ENCODE measurements at regions not wholly inside any gene's neighbourhood (a gene's known extent, or its start where the extent isn't known, plus 50 kb on each side); places are given as distances from the start of the nearest gene placed in this dataset.

GRCh38 chr2:3958465-3958864, 255.1 kb downstream of the DCDC2C start:
- Histone ChIP-seq H3K36me3 (ENCODE audit: control insufficient read depth in 2 of 2, insufficient read depth in 2 of 2, low read length in 1 of 2) (no peaks in the 10 kb centered on the region), H3K4me1 (ENCODE audit: control insufficient read depth, insufficient read depth, low read length) (no peaks in the 10 kb centered on the region), H3K79me2 (ENCODE audit: control insufficient read depth, insufficient read depth, low read length) (no peaks in the 10 kb centered on the region), H3K27ac (ENCODE audit: control insufficient read depth, insufficient read depth) (no peak overlapping the region), H3K9ac (ENCODE audit: control insufficient read depth, insufficient read depth, low read length) (no peak overlapping the region), H3K9me3 (replicated peaks; ENCODE audit: control insufficient read depth, insufficient read depth, low read length) (no peaks in the 10 kb centered on the region), H2AFZ (ENCODE audit: control insufficient read depth, low read depth, low read length) (no peak overlapping the region), H3K4me2 (ENCODE audit: control insufficient read depth, insufficient read depth) (no peak overlapping the region), H3K4me3 (no peak overlapping the region), H3K27me3 (replicated peaks in 1 of 2; ENCODE audit: control insufficient read depth in 2 of 2, insufficient read depth in 2 of 2, low read length in 1 of 2) (no peaks in the 10 kb centered on the region), H4K20me1 (ENCODE audit: control insufficient read depth, insufficient read depth) (no peaks in the 10 kb centered on the region)
- in situ Hi-C loops (cut with MboI) = loop anchor here (25.0 kb wide), 1 partner anchor 1404 kb away; no protein-coding TSS in a partner anchor
- ChIA-PET CTCF (interaction anchor here (0.8 to 2.3 kb wide), 4 partner anchors 9 to 1406 kb away, joined by 3 to 14 read pairs (median 8); no protein-coding TSS in a partner anchor), RAD21 (ENCODE audit: unreplicated experiment) (interaction anchor here (1.3 kb wide), 1 partner anchor 395 kb away, joined by 3 read pairs; no protein-coding TSS in a partner anchor), SMC1A (ENCODE audit: uncharacterized antibody, unreplicated experiment) (no interaction called here), POLR2A (no interaction called here)
- WGBS (ENCODE audit: insufficient coverage, insufficient replicate concordance, low lambda C conversion rate, missing lambda C conversion rate) = 39% methylated on average over 9 of the region's 9 CpGs
- DNase-seq (ENCODE audit: low read depth, low spot score) (no peak), ATAC-seq (no peak), FAIRE-seq (no peak)
- no peak for TF ChIP-seq EP300 (IDR thresholded peaks at IDR 0.05; ENCODE audit: borderline replicate concordance in 1 of 2, control insufficient read depth in 1 of 2, low read depth in 2 of 2, low read length in 2 of 2)
- intact Hi-C loops (cut with micrococcal nuclease; ENCODE audit: unreplicated experiment) = loop anchor here (5.0 kb wide), 3 partner anchors 754 to 1959 kb away; no protein-coding TSS in a partner anchor
- no TSS peak for BruUV-seq (replicated peaks)

DNA sequence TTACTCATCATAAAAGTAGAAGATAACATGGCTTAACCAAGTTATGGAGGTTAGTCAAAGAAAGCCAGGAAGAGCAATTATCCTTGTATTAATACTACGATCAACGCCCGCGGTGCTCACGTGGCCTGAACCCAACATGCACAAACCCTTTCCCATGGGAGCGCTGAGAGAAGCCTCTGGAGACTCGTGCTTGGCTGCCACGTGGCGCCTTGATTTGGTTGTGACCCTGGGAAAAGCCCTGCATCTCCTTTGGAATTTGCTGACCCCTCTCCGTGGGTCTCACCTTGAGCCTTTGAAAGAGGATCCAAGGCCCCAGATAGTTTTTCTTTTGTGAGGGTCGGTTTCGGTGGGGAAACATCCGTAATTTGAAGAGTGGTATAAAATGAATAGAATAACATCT, 255.6 kb downstream of the DCDC2C start:
- ChIA-PET SMC1A (ENCODE audit: uncharacterized antibody, unreplicated experiment) (interaction anchor here (0.7 kb wide), 1 partner anchor 1320 kb away, joined by 3 read pairs; no protein-coding TSS in a partner anchor), RAD21 (ENCODE audit: unreplicated experiment) (interaction anchor here (0.7 to 1.7 kb wide), 6 partner anchors 32 to 1956 kb away, joined by 3 to 4 read pairs (median 3); no protein-coding TSS in a partner anchor), CTCF (interaction anchor here (0.5 to 2.4 kb wide), 16 partner anchors 9 to 1958 kb away, joined by 3 to 14 read pairs (median 3); no protein-coding TSS in a partner anchor), POLR2A (no interaction called here)
- TF ChIP-seq EED (IDR thresholded peaks at IDR 0.05; ENCODE audit: low read depth) (no peak), TCF7 (IDR thresholded peaks at IDR 0.05; ENCODE audit: borderline replicate concordance) (no peak), STAT1 (conservative IDR thresholded peaks at IDR 0.05) (no peak), NKRF (conservative IDR thresholded peaks at IDR 0.05) (no peak)
- TF ChIP-seq, protein P1, sequence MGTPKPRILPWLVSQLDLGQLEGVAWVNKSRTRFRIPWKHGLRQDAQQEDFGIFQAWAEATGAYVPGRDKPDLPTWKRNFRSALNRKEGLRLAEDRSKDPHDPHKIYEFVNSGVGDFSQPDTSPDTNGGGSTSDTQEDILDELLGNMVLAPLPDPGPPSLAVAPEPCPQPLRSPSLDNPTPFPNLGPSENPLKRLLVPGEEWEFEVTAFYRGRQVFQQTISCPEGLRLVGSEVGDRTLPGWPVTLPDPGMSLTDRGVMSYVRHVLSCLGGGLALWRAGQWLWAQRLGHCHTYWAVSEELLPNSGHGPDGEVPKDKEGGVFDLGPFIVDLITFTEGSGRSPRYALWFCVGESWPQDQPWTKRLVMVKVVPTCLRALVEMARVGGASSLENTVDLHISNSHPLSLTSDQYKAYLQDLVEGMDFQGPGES (IDR thresholded peaks at IDR 0.05) = no peak
- Histone ChIP-seq H4K20me1 (ENCODE audit: control insufficient read depth, insufficient read depth) (no peaks in the 10 kb centered on the region), H3K79me2 (ENCODE audit: control insufficient read depth, insufficient read depth, low read length) (no peaks in the 10 kb centered on the region), H3K36me3 (ENCODE audit: control insufficient read depth in 2 of 2, insufficient read depth in 2 of 2, low read length in 1 of 2) (no peaks in the 10 kb centered on the region), H3K9ac (ENCODE audit: control insufficient read depth, insufficient read depth, low read length) (no peak overlapping the region), H2AFZ (ENCODE audit: control insufficient read depth, low read depth, low read length) (no peak overlapping the region), H3K4me1 (ENCODE audit: control insufficient read depth, insufficient read depth, low read length) (no peaks in the 10 kb centered on the region), H3K4me2 (ENCODE audit: control insufficient read depth, insufficient read depth) (no peak overlapping the region), H3K4me3 (no peak overlapping the region), H3K9me3 (replicated peaks; ENCODE audit: control insufficient read depth, insufficient read depth, low read length) (no peaks in the 10 kb centered on the region), H3K27me3 (replicated peaks in 1 of 2; ENCODE audit: control insufficient read depth in 2 of 2, insufficient read depth in 2 of 2, low read length in 1 of 2) (no peaks in the 10 kb centered on the region), H3K27ac (ENCODE audit: control insufficient read depth, insufficient read depth) (no peak overlapping the region)
- intact Hi-C loops (cut with micrococcal nuclease; ENCODE audit: unreplicated experiment) = loop anchor here (1.0 to 5.0 kb wide), 5 partner anchors 95 to 1958 kb away; no protein-coding TSS in a partner anchor
- DNase-seq (ENCODE audit: low read depth, low spot score) (no peak), FAIRE-seq (no peak), ATAC-seq (no peak)
- WGBS (ENCODE audit: insufficient coverage, insufficient replicate concordance, low lambda C conversion rate, missing lambda C conversion rate) = 43% methylated on average over 13 of the region's 13 CpGs
- in situ Hi-C loops (cut with MboI) = loop anchor here (25.0 kb wide), 1 partner anchor 1403 kb away; no protein-coding TSS in a partner anchor
- BruUV-seq (replicated peaks) = no TSS peak

Data from GM12878 (cell line).